BJ (cell line): ENCODE measurements at regions not wholly inside any gene's neighbourhood (a gene's known extent, or its start where the extent isn't known, plus 50 kb on each side); places are given as distances from the start of the nearest gene placed in this dataset.
"Not testable (repeated sequence)": the region's sequence is repeated elsewhere in the genome, so short reads cannot be mapped to it uniquely, and the experiment has no call there.

Source experiments
- CTCF ChIA-PET: fragments of 350-600 bp; formaldehyde crosslinking; extraction: SDS; loops from one replicate; lab custom pipeline; 2021; ENCODE audit warnings: antibody characterized with exemption, inconsistent platforms; lab: Yijun Ruan, JAX
- POLR2A ChIA-PET: fragments of 300-600 bp; sonication (Branson Sonifier 250); formaldehyde crosslinking; extraction: SDS; loops from one replicate; lab custom pipeline; 2021; ENCODE audit warnings: antibody characterized with exemption; lab: Charles Lee
- DNase-seq: peaks from one replicate; pipeline ENCODE4 v3.0.0-alpha.2; 2011; ENCODE audit warnings: low read depth
- H3K27me3 ChIP-seq: 2 replicates; pipeline ENCODE4 v1.6.0; 2011; ENCODE audit warnings: low read length; ENCODE audit not compliant: control insufficient read depth, insufficient read depth
- H3K36me3 ChIP-seq: 2 replicates; pipeline ENCODE4 v1.5.1; 2011; ENCODE audit warnings: low read length; ENCODE audit not compliant: control insufficient read depth, insufficient read depth
- H3K4me3 ChIP-seq: 2 replicates; pipeline ENCODE4 v1.5.1; 2011; ENCODE audit warnings: low read depth, mild to moderate bottlenecking, control low read depth, low read length
- CTCF ChIP-seq: IDR thresholded peaks from 2 replicates; pipeline ENCODE4 v1.5.1; 2011; ENCODE audit warnings: low read depth, mild to moderate bottlenecking, control low read depth, inconsistent platforms, low read length, moderate library complexity; ENCODE audit not compliant: insufficient read depth

- DNase-seq, result no peak
- H3K36me3 ChIP-seq, result no peaks in the 10 kb centered on the region
- CTCF ChIA-PET, result interaction anchor here (3.2 kb wide), 1 partner anchor 22 kb away, joined by 13 read pairs; no protein-coding TSS in a partner anchor
- H3K27me3 ChIP-seq, result 0 out of 2 replicates have a peak, but pooled peaks cover 2% of the 10 kb centered on the region
- POLR2A ChIA-PET, result no interaction called here
- no peak overlapping the region for H3K4me3 ChIP-seq
- no peak for TF ChIP-seq CTCF
Measured at GRCh38 chr2:204166961-204167360, 230.4 kb downstream of the ICOS start.

- POLR2A ChIA-PET, DNase-seq: not testable (repeated sequence)
- CTCF ChIA-PET, result interaction anchor here (1.9 to 3.2 kb wide), 2 partner anchors 10 to 23 kb away, joined by 10 to 13 read pairs; no protein-coding TSS in a partner anchor
Measured at GRCh38 chr2:204167670-204168069, 231.1 kb downstream of the ICOS start.

GRCh38 chr2:204170411-204170810, 233.8 kb downstream of the ICOS start:
- 0 out of 2 replicates have a peak, but pooled peaks cover 2% of the 10 kb centered on the region for H3K27me3 ChIP-seq
- no peaks in the 10 kb centered on the region for H3K36me3 ChIP-seq
- ChIA-PET CTCF (interaction anchor here (1.6 kb wide), 1 partner anchor 39 kb away, joined by 3 read pairs; no protein-coding TSS in a partner anchor), POLR2A (no interaction called here)
- TF ChIP-seq CTCF, result no peak
- no peak for DNase-seq
- H3K4me3 ChIP-seq, result no peak overlapping the region

More at GRCh38 chr2:204167670-204168069, 231.1 kb downstream of the ICOS start:
- not testable (repeated sequence) for H3K36me3 ChIP-seq, H3K4me3 ChIP-seq, H3K27me3 ChIP-seq

- Histone ChIP-seq H3K4me3 (no peak overlapping the region), H3K36me3 (no peaks in the 10 kb centered on the region), H3K27me3 (0 out of 2 replicates have a peak, but pooled peaks cover 2% of the 10 kb centered on the region)
- TF ChIP-seq CTCF, result no peak
- no peak for DNase-seq
- POLR2A ChIA-PET, result no interaction called here
- CTCF ChIA-PET, result interaction anchor here (1.0 to 1.6 kb wide), 3 partner anchors 9 to 38 kb away, joined by 3 read pairs; no protein-coding TSS in a partner anchor
Measured at GRCh38 chr2:204171432-204172144, 235.0 kb downstream of the ICOS start.

DNA sequence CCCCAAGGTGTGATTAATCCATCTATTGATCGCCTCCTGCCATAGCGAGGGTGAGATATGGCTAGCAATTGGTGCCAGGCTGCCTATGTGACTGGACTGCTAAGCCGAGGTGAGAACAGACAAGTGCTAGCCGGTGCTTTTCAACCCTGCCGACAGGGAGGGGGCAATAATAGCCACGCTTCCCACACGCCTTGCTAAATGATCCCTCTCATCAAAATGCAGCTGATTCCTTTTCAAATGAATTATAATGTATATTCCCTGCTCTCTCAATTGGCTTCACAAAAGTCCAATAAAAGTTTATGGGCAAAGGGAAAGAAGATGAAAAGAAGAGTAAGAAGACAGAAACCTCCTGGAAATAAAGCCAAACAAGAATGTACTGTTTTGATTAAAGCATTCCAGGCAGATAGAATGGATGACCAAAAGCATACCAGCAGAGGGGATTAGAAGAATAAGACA, 235.6 kb downstream of the ICOS start:
- no peak overlapping the region for H3K4me3 ChIP-seq
- no peak for TF ChIP-seq CTCF
- POLR2A ChIA-PET, result no interaction called here
- 0 out of 2 replicates have a peak, but pooled peaks cover 2% of the 10 kb centered on the region for H3K27me3 ChIP-seq
- no peaks in the 10 kb centered on the region for H3K36me3 ChIP-seq
- DNase-seq, result no peak
- CTCF ChIA-PET, result interaction anchor here (1.0 to 2.4 kb wide), 4 partner anchors 8 to 37 kb away, joined by 3 to 7 read pairs (median 3); no protein-coding TSS in a partner anchor
